B cell (primary cell): ENCODE measurements at regions not wholly inside any gene's neighbourhood (a gene's known extent, or its start where the extent isn't known, plus 50 kb on each side); places are given as distances from the start of the nearest gene placed in this dataset.

Experiments
- CTCF ChIP-seq: fragments of 200-600 bp; IDR thresholded peaks from one replicate; pipeline ENCODE4 v1.8.0; 2022; ENCODE audit warnings: antibody characterized with exemption, mild to moderate bottlenecking
- EZH2 ChIP-seq: IDR thresholded peaks from 2 replicates; pipeline ENCODE4 v1.6.1; 2012; ENCODE audit warnings: borderline replicate concordance, low read depth, mild to moderate bottlenecking, moderate library complexity, low read length; ENCODE audit not compliant: insufficient read depth, poor library complexity, severe bottlenecking

DNA sequence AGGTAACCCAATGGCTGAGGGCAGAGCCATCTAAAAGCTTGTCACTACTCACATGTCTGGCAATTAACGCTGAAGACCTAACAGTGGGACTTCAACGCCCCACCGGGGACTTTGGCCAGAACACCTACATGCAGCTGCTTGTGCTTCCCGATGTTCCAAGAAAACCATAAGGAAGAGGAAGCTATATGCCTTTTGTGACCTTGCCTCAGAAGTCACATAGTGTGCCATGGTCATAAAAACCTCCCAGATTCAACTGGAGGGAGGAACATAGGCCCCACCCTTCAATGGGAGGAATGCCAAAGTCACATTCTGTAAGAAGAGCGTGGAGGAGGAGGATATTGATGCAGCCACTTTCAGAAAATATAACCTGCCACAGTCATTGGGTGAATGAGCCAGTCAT lies 147.8 kb upstream of the MAGI3 start:
- TF ChIP-seq EZH2 (no peak), CTCF (no peak)
